PC-9 (cell line): ENCODE measurements at regions not wholly inside any gene's neighbourhood (a gene's known extent, or its start where the extent isn't known, plus 50 kb on each side); places are given as distances from the start of the nearest gene placed in this dataset.

Experiments used
- BruUV-seq: library from RNA; stranded (reverse); fragments of 400-500 nt; replicated peaks from 2 replicates; lab custom pipeline; 2021; lab: Mats Ljungman, UMichigan
- CTCF ChIA-PET: fragments of 300-600 bp; sonication (Branson Sonifier 250); formaldehyde crosslinking; loops from one replicate; lab custom pipeline; 2022; ENCODE audit warnings: antibody characterized with exemption; lab: Charles Lee
- POLR2A ChIA-PET: fragments of 300-600 bp; sonication (Branson Sonifier 250); formaldehyde crosslinking; loops from one replicate; lab custom pipeline; 2022; ENCODE audit warnings: antibody characterized with exemption; ENCODE audit not compliant: unreplicated experiment; lab: Charles Lee
- DNase-seq, 2 experiments: peaks; one replicate each; pipeline versions ENCODE4 v3.0.0 to v3.0.0-alpha.2; 2015 to 2022; ENCODE audit warnings: mixed read lengths in 1 of 2
- H2AFZ ChIP-seq: fragments of 200-600 bp; sonication (generic); 2 replicates; pipeline ENCODE4 v1.8.1; 2017; ENCODE audit warnings: antibody characterized with exemption
- H3F3A ChIP-seq: fragments of 200-600 bp; sonication (generic); 2 replicates; pipeline ENCODE4 v1.8.1; 2017; ENCODE audit warnings: antibody characterized with exemption, mild to moderate bottlenecking, low read depth; ENCODE audit not compliant: insufficient read depth
- H3K27ac ChIP-seq: fragments of 200-600 bp; sonication (generic); 2 replicates; pipeline ENCODE4 v1.6.1; 2016; ENCODE audit warnings: mixed run types
- H3K27me3 ChIP-seq: fragments of 200-600 bp; sonication (generic); 2 replicates; pipeline ENCODE4 v1.6.1; 2016; ENCODE audit warnings: low read depth, mixed run types; ENCODE audit not compliant: insufficient read depth
- H3K36me3 ChIP-seq: fragments of 200-600 bp; sonication (generic); 2 replicates; pipeline ENCODE4 v1.6.1; 2016; ENCODE audit warnings: low read depth, mixed run types
- H3K4me1 ChIP-seq: fragments of 200-600 bp; sonication (generic); replicated peaks from 2 replicates; pipeline ENCODE4 v1.6.1; 2016; ENCODE audit warnings: mixed run types; ENCODE audit not compliant: insufficient read depth
- H3K4me2 ChIP-seq: fragments of 200-600 bp; sonication (generic); 2 replicates; pipeline ENCODE4 v1.6.1; 2017; ENCODE audit warnings: mixed run types
- H3K4me3 ChIP-seq: fragments of 200-600 bp; sonication (generic); 2 replicates; pipeline ENCODE4 v1.6.1; 2016; ENCODE audit warnings: mixed run types
- H3K79me2 ChIP-seq: fragments of 200-600 bp; sonication (generic); 2 replicates; pipeline ENCODE4 v1.6.1; 2017; ENCODE audit warnings: low read depth, mixed run types
- H3K9me2 ChIP-seq: fragments of 200-600 bp; sonication (generic); 2 replicates; pipeline ENCODE4 v1.8.1; 2017; ENCODE audit warnings: mild to moderate bottlenecking; ENCODE audit not compliant: insufficient read depth
- H3K9me3 ChIP-seq: fragments of 200-600 bp; sonication (generic); 2 replicates; pipeline ENCODE4 v1.8.1; 2016; ENCODE audit warnings: low read depth; ENCODE audit not compliant: insufficient read depth
- H4K20me1 ChIP-seq: fragments of 200-600 bp; sonication (generic); 2 replicates; pipeline ENCODE4 v1.8.1; 2017; ENCODE audit not compliant: insufficient read depth
- CTCF ChIP-seq: fragments of 200-600 bp; sonication (generic); conservative IDR thresholded peaks from 2 replicates; pipeline ENCODE4 v1.6.1; 2017; ENCODE audit warnings: mixed run types, antibody characterized with exemption, mild to moderate bottlenecking, moderate library complexity
- EZH2 ChIP-seq: fragments of 200-600 bp; sonication (generic); IDR thresholded peaks from 2 replicates; pipeline ENCODE4 v1.8.0; 2017; ENCODE audit warnings: antibody characterized with exemption, low read depth
- intact Hi-C: fragments of 100-400 bp; cut with micrococcal nuclease; formaldehyde crosslinking; loops from one replicate; pipeline ENCODE4 v1.10.0; 2022; ENCODE audit not compliant: unreplicated experiment

GRCh38 chr5:29822521-29822920 is 1371.0 kb upstream of the CDH6 start:
- no peaks in the 10 kb centered on the region for H3K4me1 ChIP-seq
- no peaks in the 10 kb centered on the region for H3F3A ChIP-seq
- POLR2A ChIA-PET = no interaction called here
- H3K79me2 ChIP-seq = no peaks in the 10 kb centered on the region
- intact Hi-C loops = no loop called here
- H3K36me3 ChIP-seq = no peaks in the 10 kb centered on the region
- BruUV-seq = no TSS peak
- H2AFZ ChIP-seq = no peak overlapping the region
- no peak for DNase-seq
- TF ChIP-seq CTCF (no peak), EZH2 (no peak)
- H3K27ac ChIP-seq = no peak overlapping the region
- 0 out of 2 replicates have a peak, but pooled peaks cover 4% of the 10 kb centered on the region for H3K9me3 ChIP-seq
- no peaks in the 10 kb centered on the region for H3K9me2 ChIP-seq
- no peak overlapping the region for H3K4me3 ChIP-seq
- CTCF ChIA-PET = no interaction called here
- H3K4me2 ChIP-seq = no peak overlapping the region
- H3K27me3 ChIP-seq = no peaks in the 10 kb centered on the region
- H4K20me1 ChIP-seq = no peaks in the 10 kb centered on the region; the same call in 1 of the 2 replicates

- intact Hi-C loops = no loop called here
- Histone ChIP-seq H3K79me2 (no peaks in the 10 kb centered on the region), H3K27ac (no peak overlapping the region), H2AFZ (no peak overlapping the region), H3K4me3 (no peak overlapping the region), H3K27me3 (no peaks in the 10 kb centered on the region), H3K36me3 (no peaks in the 10 kb centered on the region), H3K4me1 (no peaks in the 10 kb centered on the region), H3K9me3 (no peaks in the 10 kb centered on the region), H3F3A (no peaks in the 10 kb centered on the region), H3K4me2 (no peak overlapping the region), H4K20me1 (no peaks in the 10 kb centered on the region), H3K9me2 (no peaks in the 10 kb centered on the region)
- ChIA-PET POLR2A (no interaction called here), CTCF (interaction anchor here (0.5 kb wide), 1 partner anchor 25 kb away, joined by 4 read pairs; no protein-coding TSS in a partner anchor)
- no peak for TF ChIP-seq EZH2
- TF ChIP-seq CTCF = 0 out of 2 replicates have a peak, but pooled peaks have one; percentile 27
- no TSS peak for BruUV-seq
- DNase-seq = no peak
Measured at GRCh38 chr5:29811914-29812679, 1381.4 kb upstream of the CDH6 start.

GRCh38 chr5:29805804-29806203 is 1387.7 kb upstream of the CDH6 start:
- Histone ChIP-seq H2AFZ (no peak overlapping the region), H3K4me1 (no peaks in the 10 kb centered on the region), H3K27me3 (no peaks in the 10 kb centered on the region), H3K4me2 (no peak overlapping the region), H3F3A (no peaks in the 10 kb centered on the region), H3K9me2 (0 out of 2 replicates have a peak, but pooled peaks cover 3% of the 10 kb centered on the region), H3K36me3 (no peaks in the 10 kb centered on the region), H4K20me1 (no peaks in the 10 kb centered on the region), H3K4me3 (no peak overlapping the region), H3K79me2 (no peaks in the 10 kb centered on the region), H3K27ac (no peak overlapping the region), H3K9me3 (no peaks in the 10 kb centered on the region; the same call in 1 of the 2 replicates)
- POLR2A ChIA-PET = no interaction called here
- no TSS peak for BruUV-seq
- intact Hi-C loops = no loop called here
- TF ChIP-seq CTCF (no peak), EZH2 (no peak)
- no peak for DNase-seq
- CTCF ChIA-PET = no interaction called here
